GM12873 (cell line): ENCODE measurements at regions not wholly inside any gene's neighbourhood (a gene's known extent, or its start where the extent isn't known, plus 50 kb on each side); places are given as distances from the start of the nearest gene placed in this dataset.

Experiments used
- CTCF ChIP-seq: IDR thresholded peaks from 2 replicates; pipeline ENCODE4 v1.5.1; 2012; ENCODE audit warnings: low read depth, mild to moderate bottlenecking, moderate library complexity, low read length, control low read depth; ENCODE audit not compliant: insufficient read depth; ENCODE audit errors: missing control alignments

GRCh38 chr1:5706239-5706638 is 286.0 kb downstream of the NPHP4 start:
- TF ChIP-seq CTCF, result no peak

- no peak for TF ChIP-seq CTCF
Observed at GRCh38 chr1:5705751-5706150, 286.5 kb downstream of the NPHP4 start.

GRCh38 chr1:5704561-5705514 is 287.4 kb downstream of the NPHP4 start:
- TF ChIP-seq CTCF, result no peak

GRCh38 chr1:5701642-5702041 is 290.6 kb downstream of the NPHP4 start:
- TF ChIP-seq CTCF, result no peak

- no peak for TF ChIP-seq CTCF
Observed at GRCh38 chr1:5693568-5693967, 298.7 kb downstream of the NPHP4 start.

GRCh38 chr1:5692664-5693063 is 299.6 kb downstream of the NPHP4 start:
- TF ChIP-seq CTCF, result no peak

GRCh38 chr1:5691795-5692509 is 300.3 kb downstream of the NPHP4 start:
- no peak for TF ChIP-seq CTCF
